NCI-H69 (cell line): ENCODE measurements at regions not wholly inside any gene's neighbourhood (a gene's known extent, or its start where the extent isn't known, plus 50 kb on each side); places are given as distances from the start of the nearest gene placed in this dataset.

Source experiments
- DNase-seq: peaks from one replicate; lab custom pipeline; 2025; lab: John Stamatoyannopoulos, UW

GRCh38 chr10:101297901-101298486 lies 56.0 kb upstream of the BTRC start:
- peak; percentile 67 for DNase-seq

GRCh38 chr10:101299211-101299610 lies 54.8 kb upstream of the BTRC start:
- no peak for DNase-seq

- DNase-seq, result peak; percentile 78
These were observed 52.7 kb upstream of the BTRC start for GRCh38 chr10:101301111-101301731.

- no peak for DNase-seq
These were observed 50.8 kb upstream of the BTRC start for GRCh38 chr10:101303087-101303703.
